ENCODE measurements at regions not wholly inside any gene's neighbourhood (a gene's known extent, or its start where the extent isn't known, plus 50 kb on each side); places are given as distances from the start of the nearest gene placed in this dataset.

DNA sequence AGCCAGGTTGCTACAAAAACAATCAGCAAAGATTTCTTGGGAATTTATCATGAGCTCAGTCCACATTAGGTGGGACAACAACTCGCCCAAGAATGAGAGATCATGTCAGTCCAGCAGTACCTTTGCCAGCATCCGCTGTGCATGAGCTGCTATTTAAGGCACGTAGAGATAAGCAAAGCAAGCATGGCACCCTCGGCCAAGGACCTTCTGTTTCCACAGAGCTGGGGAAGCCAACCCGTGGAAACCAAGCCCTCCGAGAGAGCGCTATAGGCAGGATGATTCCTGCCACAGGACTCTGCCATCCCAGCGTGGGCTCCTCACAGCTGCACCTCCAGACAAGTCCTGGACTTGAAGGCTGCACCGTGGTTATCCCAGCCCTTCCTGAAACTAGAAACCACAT lies 189.5 kb upstream of the PPP1R26 start:
- TF ChIP-seq POLR2AphosphoS5 (IDR thresholded peaks at IDR 0.05) = no peak
- TF ChIP-seq, protein P1, sequence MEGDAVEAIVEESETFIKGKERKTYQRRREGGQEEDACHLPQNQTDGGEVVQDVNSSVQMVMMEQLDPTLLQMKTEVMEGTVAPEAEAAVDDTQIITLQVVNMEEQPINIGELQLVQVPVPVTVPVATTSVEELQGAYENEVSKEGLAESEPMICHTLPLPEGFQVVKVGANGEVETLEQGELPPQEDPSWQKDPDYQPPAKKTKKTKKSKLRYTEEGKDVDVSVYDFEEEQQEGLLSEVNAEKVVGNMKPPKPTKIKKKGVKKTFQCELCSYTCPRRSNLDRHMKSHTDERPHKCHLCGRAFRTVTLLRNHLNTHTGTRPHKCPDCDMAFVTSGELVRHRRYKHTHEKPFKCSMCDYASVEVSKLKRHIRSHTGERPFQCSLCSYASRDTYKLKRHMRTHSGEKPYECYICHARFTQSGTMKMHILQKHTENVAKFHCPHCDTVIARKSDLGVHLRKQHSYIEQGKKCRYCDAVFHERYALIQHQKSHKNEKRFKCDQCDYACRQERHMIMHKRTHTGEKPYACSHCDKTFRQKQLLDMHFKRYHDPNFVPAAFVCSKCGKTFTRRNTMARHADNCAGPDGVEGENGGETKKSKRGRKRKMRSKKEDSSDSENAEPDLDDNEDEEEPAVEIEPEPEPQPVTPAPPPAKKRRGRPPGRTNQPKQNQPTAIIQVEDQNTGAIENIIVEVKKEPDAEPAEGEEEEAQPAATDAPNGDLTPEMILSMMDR (IDR thresholded peaks at IDR 0.05) = no peak
